Umbilical cord (tissue), 1 donor: ENCODE measurements at regions not wholly inside any gene's neighbourhood (a gene's known extent, or its start where the extent isn't known, plus 50 kb on each side); places are given as distances from the start of the nearest gene placed in this dataset.
"Not testable (repeated sequence)": the region's sequence is repeated elsewhere in the genome, so short reads cannot be mapped to it uniquely, and the experiment has no call there.

ENCODE experiments used
- DNase-seq: peaks from one replicate; pipeline ENCODE4 v3.0.0-alpha.2; 2015; ENCODE audit warnings: low spot score

DNA sequence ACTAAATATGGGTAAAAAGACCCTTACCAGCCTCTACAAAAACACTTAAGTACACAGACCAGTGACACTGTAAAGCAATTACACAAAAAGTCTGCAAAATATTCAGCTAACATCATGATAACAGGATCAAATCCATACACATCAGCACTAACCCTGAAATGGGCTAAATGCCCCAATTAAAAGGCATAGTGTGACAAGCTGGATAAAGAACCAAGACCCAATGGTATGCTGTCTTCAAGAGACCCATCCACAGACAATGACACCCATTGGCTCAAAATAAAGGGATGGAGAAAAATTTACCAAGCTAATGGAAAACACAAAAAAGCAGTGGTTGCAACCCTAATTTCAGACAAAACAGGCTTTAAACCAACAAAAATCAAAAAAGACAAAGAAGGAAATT, 221.0 kb upstream of the ISL1 start:
- DNase-seq: no peak

DNA sequence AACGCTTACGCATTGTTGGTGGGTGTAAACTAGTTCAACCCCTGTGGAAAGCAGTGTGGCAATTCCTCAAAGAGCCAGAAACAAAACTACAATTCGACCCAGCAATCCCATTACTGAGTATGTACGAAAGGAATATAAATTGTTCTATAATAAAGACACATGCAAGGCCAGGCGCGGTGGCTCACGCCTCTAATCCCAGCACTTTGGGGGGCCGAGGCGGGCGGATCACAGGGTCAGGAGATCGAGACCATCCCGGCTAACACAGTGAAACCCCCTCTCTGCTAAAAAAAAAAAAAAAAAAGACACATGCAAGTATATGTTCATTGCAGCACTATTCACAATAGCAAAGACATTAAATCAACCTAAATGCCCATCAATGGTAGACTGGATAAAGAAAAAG, 217.6 kb upstream of the ISL1 start:
- DNase-seq: not testable (repeated sequence)

DNA sequence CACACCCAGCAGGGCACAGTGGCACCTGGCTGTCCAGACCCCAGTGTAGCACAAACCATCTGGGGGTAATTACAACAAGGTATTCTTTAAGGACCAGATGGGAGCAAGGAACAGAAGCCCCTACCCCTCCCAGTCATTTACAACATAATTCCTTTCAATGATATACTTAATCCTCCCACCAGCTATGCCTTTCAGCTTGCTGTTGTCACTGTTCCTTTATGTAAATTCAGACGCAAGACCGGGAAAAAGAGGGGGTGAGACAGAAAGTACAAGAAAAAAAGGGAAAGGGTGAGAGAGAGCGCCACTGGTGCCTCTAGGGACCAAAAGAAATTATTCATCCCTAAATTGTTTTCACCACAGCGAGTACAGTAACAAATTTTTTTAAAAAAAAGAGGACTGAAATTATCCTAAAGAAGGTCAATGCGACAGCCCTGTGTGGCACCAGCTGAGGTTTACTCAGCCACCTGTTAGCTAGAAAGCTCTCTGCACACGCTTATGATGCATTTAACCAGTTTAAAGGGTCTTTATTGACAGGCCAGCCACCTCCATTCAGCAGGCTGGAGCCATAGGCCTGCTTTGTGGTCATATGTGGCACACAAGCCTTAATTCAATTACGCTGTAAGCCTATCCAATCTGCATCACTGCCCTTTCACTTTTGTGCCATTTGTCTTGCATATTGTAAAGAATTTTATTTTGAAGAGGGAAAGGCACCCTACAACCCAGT, 210.2 kb upstream of the ISL1 start:
- DNase-seq: no peak

DNA sequence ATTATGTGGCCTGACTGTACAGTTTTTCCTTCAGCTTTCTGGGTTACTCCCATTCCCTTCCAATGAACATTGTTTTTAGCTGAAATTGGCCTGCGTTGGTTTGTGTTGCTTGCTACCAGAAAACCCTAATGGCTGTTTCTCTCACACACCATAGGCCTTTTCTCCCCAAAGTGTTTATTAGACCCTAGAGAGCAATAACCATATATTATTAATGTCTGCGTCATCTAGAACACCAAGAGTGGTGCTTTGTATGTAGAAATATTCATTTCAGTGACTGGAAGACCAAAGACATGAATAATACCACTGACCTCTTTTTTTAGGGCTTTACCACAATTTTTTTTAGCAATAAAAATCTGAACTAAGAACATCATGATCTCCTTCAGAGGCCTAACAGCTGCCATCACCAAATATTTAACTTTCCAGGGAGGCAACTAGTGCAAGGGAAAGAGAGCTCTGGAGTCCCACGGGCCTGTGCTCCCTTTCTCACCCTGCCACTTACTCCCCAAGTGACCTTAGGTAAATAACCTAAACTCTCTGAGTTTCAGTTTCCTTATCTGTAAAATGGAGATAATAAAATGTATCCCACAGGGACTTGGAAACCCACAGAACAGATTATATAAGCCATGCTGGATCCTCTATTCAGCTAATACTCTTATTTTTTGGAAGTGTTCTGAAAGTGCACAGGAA, 201.9 kb upstream of the ISL1 start:
- DNase-seq: no peak

DNA sequence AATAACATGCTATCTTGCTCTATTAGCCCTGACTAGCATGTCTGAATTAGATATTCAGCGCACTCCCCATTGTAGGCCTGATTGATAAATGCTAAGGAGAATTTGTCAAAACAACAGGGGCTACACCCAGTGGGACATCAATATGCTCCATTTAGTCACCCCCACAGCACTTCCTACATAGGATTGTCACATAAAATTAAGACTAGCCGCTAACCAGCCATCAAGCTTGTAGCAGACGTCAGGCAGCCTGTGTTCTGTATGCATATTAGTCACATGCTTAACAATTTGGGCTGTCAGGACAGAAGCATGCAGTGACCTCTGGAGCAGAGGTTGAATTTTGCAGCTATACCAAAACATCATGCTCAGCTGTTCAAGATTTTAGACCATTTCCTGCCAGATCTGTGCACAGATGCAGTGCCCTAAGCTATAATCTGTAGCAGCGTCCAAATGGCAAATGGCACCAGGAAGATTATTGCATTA, 197.4 kb upstream of the ISL1 start:
- DNase-seq: no peak

DNA sequence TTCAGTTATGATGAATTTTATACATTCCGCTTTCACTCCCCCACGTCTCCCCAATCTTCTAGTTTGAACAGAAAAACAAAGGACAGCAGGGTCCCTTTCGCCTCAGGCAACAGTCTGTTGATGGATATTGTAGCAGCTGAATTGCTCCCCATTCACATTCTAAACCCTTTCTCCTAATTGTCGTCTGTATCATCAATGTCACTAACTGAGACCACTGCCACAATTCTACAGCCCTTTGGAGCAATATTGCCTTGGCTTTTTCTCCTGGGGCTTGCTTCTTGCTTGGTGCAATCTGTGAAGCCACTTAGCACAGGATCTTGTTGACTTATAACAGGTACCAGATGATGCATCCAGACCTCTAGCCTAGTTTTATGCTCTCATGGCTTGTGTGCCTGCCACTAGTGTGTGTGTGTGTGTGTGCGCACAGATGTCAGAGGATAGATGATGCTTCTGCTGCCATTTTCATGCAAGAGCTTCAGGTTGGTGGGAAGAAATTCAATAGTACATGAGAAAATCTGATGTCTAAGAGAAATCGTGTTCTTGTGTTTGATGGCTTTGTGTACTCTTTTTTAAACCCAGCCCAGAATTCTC, 195.2 kb upstream of the ISL1 start:
- DNase-seq: no peak

DNA sequence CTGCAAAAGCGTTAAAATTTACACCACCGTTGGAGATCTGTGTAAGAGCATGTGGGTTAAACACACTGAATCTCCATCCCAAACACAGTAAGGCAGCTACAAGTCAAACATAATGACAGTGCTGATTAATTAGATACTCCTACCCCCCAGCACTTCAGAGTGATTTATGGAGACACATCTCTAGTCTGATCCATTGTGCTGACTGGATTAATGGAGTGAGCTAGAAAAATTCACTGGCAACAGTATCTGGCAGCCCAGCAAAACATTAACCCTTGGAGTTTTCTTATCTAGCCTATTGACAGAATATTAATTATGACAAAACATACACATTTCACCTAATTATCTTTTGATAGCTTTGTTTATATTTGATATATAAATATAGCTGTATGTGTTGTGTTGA, 188.6 kb upstream of the ISL1 start:
- no peak for DNase-seq

DNA sequence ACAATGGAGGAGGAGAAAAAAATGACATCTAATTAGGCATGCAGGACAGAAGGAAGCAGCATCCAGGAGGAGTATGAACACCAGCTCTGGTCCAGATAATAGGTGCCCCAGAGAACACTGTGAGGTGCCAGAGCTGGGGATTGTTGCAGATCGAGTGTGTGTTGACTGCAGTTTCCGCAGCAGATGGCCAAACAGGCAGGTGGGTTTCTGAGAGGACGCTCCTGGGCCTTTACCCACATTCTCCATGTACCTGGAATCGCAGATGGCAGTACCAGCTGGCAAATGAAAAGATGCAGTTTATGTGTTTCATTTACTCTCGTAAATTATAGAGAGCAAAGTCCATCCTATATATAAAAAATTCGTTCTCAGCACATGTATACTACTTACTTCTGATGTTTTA, 182.2 kb upstream of the ISL1 start:
- no peak for DNase-seq

DNA sequence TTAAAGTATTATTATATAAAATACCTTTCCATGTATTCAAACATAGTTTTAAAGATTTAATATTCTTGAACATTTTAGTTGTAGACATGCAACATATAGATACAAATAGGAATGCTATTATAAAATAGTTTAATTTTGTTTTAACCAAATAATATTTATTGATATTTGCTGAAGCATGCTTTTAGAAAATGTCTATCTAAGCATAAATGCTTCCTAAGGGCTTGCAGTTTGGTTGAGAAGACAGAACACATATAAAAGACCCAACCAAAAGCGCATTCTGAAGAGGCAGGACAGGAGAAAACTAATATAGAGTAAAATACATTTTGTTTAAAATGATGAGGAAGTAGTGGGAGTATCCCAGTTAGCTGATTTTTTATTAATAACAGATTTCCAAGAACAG, 181.5 kb upstream of the ISL1 start:
- no peak for DNase-seq

DNA sequence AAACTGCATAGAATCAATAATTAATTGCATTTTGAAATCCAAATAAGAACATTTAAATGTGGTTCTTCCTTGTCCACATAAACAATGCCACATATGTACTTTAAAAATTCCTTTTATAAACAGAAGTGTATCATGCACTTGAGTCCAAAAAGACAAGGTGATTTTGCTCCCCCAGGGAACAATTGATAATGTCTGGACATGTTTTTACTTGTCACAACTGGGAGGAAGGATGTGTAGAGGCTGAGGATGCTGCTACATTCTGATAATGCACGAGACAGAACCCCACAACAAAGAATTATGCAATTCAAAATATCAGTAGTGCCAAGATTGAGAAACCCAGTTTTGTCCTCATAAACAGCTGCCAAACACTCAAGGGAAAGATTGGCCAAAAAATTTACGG, 181.1 kb upstream of the ISL1 start:
- DNase-seq: no peak

DNA sequence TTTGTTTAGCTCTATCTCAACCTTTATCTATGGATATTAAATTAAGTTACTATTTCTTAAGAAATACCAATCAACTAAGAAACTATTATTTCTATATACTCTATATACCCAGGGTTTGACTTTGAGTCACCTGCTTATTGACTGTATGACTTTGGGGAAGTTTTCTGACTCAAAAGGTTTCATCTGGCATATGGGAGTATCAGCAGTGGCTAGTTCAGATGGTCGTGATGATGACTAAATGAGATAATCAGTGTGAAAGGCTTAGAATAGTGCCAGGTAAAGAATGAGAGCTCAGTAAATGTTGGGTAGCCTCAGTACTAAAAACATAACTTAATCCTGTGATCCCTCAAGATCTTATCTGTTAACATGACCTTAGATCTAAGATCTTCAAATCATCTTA, 179.7 kb upstream of the ISL1 start:
- DNase-seq: no peak

DNA sequence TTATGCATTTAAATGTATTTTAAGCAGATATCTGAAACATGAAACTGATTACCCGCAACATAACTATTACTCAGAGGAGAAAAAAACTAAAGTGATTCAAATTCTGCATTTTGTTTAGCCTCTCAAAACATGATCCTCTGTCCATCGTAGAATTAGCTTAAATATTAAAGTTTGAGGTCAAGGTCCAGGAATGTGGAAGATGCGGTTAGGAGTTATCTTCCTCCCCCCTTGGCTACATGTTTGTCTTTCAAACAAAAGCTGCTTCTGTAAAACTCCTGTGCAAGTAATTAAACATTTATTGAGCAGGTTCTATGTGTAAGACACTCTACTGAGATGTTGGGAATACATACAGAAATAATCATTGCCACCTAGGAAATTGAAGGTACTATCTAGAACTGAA, 175.0 kb upstream of the ISL1 start:
- DNase-seq: no peak

DNA sequence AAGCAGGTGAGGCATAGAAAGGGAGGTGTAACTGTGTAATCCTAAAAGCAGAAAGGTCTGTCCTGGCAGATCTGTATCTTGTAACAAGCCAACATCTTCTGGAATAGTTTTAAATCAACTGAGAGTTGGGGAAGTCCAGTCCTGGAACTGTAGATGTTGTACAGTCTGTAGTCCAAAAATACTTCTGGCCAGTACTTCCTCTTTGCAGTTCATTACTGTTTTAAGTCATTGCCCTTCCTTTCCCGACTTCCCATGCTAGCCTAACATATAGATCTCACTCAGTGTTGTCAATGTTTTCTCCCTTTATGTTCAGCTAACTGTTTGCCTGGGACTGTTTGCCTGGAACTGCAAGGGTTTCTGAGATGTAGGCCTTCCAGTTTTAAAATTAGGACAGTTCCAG, 168.5 kb upstream of the ISL1 start:
- peak; percentile 7 for DNase-seq

DNA sequence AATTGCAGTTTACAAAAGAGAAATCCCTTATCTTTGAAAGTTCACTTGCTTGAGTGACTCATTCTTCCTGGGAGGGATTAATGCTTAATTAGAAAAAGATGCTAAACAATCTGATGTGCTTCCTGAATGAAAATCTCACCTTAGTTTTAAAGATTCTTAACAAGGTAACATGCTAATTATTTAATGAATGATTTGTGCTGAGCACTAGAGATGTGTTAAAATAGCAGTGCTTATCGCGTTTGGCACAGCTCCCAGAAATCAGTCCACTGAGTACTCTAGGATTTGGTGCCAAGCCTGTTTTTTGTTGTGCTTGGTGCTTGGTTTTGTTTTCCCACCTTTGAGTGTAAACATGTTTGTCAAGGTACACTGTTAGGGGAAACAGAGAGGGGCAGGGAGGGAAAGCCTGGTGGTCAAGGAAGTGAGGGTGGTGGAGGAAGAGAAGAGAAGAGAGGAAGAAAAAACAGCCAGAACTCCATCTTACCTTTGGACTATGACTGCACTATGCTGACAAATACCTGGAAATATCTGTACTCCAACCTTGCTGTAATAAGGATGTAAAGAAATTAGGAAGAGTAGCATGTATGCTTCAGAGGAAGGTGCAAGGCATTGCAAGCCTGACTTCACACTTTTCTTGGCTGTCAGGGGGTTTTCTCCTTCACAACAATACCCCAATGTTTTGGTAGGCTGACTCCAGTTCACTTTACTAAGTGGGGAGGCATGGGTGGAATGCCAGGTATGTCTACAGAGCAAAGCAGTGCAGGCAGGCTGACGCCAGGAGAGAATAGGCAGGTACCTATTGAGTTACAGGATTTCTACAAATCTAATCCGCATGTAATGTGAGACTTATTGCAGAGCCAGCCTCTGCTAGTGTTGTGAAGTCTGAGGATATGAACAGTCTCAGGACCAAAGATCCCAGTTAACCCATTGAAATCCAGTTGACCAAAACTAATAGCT, 157.2 kb upstream of the ISL1 start:
- DNase-seq: peak; percentile 61

DNA sequence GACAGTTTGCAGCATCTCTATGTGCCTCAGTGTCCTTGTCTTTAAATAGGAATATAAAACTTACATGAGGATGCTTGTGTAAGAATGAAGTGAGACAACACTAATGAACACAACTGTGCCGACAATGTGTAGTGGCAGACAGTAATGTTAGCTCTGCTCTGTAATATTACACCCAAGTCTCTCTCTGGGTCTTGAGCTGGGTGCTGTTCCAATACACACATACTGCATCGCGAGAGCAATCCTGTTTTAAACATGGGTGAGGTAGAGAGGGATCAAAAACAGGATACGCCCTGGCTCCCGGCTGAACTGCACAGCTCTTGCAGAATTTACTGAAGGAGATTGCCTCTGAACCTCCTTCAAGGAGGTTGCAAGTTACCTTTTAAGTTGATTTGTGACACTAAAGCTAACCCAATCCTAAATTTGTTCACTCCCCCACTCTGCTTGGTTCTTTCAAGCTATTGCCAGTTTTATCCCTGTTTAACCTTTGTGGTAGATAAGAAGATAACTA, 155.2 kb upstream of the ISL1 start:
- DNase-seq: peak; percentile 11

DNA sequence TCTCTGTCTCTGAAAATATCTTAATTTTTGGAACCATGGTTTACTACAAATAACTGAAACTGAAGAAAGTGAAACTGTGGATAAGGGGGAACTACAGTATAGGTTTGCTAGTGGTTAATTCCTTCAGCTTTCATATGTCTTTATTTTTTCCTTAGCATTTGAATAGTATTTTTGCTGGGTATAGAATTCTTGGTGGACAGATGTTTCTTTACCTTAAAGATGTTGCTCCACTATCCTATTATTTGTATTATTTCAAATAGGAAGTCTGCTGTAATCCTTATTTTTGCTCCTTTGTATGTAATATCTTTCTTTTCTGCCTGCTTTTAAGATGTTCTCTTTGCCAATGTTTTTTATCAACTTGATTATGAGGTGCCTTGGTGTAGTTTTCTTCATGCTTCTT, 152.9 kb upstream of the ISL1 start:
- DNase-seq: no peak

DNA sequence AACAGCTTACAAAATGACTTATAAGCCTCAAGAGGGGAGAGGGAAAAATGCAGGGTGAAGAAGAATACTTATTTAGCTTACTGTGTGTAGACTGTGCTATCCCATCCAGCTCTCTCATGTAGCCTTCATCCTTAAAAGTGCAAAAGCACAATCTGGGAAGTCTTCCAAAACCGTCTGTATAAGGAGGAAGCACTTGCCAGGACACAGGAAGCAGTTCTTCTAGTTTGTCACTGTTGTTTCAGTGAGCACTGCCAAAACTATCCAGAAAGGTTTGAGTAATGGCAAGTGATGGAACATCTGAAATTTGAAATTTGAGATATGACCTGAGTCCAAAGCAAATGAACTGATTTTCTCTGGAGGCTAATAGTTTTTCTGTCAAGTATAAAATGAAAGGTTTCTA, 140.8 kb upstream of the ISL1 start:
- no peak for DNase-seq

DNA sequence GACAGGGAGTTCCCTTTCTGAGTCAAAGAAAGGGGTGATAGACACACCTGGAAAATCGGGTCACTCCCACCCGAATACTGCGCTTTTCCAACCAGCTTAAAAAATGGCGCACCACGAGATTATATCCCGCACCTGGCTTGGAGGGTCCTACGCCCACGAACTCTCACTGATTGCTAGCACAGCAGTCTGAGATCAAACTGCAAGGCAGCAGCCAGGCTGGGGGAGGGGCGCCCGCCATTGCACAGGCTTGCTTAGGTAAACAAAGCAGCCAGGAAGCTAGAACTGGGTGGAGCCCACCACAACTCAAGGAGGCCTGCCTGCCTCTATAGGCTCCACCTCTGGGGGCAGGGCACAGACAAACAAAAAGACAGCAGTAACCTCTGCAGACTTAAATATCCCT, 132.3 kb upstream of the ISL1 start:
- DNase-seq: not testable (repeated sequence)

DNA sequence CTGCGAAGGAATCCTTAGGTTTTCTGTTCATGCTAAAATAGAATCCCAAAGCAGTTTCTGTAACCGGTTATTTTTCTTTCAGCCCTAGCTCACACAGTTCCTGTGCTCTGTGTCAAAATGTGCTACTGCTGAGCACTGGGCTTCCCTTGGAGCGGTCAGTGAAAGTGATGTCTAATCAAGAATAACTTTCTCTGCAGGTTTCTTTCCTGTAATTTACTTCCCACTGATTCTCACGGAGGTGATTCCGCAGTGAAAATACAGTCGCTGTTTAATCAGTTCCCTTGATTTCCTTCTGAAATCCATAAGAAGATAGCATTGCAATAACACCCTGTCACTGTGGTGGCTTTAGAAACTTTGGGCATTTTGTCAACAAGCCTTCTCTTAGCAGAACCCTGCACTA, 112.0 kb upstream of the ISL1 start:
- DNase-seq: no peak

DNA sequence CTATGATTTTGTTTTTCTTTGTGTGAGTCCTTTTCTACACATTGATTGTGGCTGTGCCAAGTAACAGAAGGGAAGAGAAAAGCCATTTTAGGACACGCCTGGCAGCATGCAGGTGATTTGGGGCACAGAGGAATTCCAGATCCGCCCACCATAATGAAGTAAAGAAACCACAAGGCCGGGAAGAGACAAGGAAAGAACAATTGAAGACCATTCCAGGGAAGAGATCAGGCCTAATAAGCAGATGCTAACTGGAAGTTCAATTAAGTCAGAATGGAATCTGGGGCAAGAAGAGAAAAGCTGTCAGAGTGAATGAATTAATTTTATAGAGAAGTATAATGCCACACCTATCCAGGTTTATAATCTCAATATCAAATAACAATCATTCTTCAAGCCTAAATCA, 110.2 kb upstream of the ISL1 start:
- no peak for DNase-seq

DNA sequence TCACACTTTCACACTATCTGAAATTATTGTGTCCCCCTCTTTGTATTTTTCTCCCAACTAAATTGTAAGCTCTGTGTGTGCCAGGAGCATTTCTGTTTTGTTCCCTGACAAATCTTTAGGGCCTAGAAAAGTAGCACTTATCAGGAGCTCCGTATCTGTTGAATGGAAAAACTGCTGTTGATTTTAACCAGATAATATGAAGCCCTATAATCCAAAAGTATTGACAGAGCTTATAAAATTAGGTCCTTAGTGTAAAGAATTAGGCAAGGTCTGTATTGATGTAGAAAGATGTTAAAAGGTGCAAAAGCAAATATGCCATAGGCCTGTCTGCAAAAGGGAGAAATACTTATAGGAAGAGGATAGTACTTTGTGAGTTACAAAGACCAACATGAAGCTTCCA, 109.4 kb upstream of the ISL1 start:
- no peak for DNase-seq

DNA sequence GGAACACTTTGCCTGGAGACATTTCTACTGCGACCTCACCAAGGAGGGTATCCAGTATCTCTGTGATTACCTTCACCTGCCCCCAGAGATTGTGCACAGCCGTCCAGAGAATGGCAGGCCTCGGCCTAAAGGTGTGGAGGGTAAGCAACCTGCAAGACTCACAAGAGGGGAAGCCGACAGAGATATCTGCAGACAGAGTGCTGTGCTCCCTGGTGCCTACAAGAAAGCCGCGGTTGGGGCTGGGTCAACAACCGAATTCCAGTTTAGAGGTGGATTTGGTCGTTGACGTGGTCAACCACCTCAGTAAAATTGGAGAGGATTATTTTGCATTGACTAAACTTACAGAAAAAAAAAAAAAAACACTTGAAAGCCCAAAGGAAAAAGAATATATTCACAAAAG, 107.8 kb upstream of the ISL1 start:
- DNase-seq: no peak
